ENCODE measurements at regions not wholly inside any gene's neighbourhood (a gene's known extent, or its start where the extent isn't known, plus 50 kb on each side); places are given as distances from the start of the nearest gene placed in this dataset.
"Not testable (repeated sequence)": the region's sequence is repeated elsewhere in the genome, so short reads cannot be mapped to it uniquely, and the experiment has no call there.

- no peak for DNase-seq
These were observed 61.7 kb upstream of the SMURF2 start for GRCh38 chr17:64723781-64724180.

- not testable (repeated sequence) for DNase-seq
These were observed 59.4 kb upstream of the SMURF2 start for GRCh38 chr17:64721556-64721955.

GRCh38 chr17:64720253-64720652 lies 58.1 kb upstream of the SMURF2 start:
- not testable (repeated sequence) for DNase-seq

GRCh38 chr17:64719517-64719916 lies 57.4 kb upstream of the SMURF2 start:
- DNase-seq: not testable (repeated sequence)

- not testable (repeated sequence) for DNase-seq
These were observed 56.7 kb upstream of the SMURF2 start for GRCh38 chr17:64718816-64719215.

- no peak for DNase-seq
These were observed 56.0 kb upstream of the SMURF2 start for GRCh38 chr17:64718058-64718457.

- DNase-seq: not testable (repeated sequence)
These were observed 54.4 kb upstream of the SMURF2 start for GRCh38 chr17:64716496-64716895.

GRCh38 chr17:64713786-64714185 lies 51.7 kb upstream of the SMURF2 start:
- not testable (repeated sequence) for DNase-seq

- DNase-seq: peak; percentile 51
These were observed 50.6 kb upstream of the SMURF2 start for GRCh38 chr17:64712557-64713351.

Data from KG1 (cell line).